GM18858 (cell line): ENCODE measurements at regions not wholly inside any gene's neighbourhood (a gene's known extent, or its start where the extent isn't known, plus 50 kb on each side); places are given as distances from the start of the nearest gene placed in this dataset.

Experiments used
- ATAC-seq: cut with Tn5 transposase; IDR thresholded peaks from one replicate; pipeline ENCODE4 v1.9.1; 2021; ENCODE audit not compliant: unreplicated experiment

GRCh38 chr4:17296921-17297890 lies 214.7 kb downstream of the QDPR start:
- no peak for ATAC-seq

GRCh38 chr4:17293901-17294300 lies 218.0 kb downstream of the QDPR start:
- no peak for ATAC-seq

DNA sequence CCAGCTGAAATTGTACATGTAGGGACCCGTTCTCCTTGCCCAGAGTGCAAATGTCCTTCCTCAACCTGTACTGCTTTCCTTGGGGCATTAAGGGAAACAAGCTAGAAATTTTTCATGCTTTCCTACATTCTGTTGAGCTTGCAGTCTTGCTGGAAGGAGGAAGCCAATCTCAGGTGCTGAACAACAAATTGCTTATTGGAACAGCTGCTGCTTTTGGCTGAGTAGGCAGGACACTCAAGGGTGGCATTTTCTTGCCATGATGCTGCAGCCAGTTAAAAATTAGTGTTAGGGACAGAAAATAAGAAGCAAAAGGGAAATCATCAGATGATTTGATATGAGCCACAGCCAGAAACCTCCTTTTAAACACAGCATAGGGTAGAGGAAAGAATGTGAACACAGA lies 223.7 kb downstream of the QDPR start:
- no peak for ATAC-seq

DNA sequence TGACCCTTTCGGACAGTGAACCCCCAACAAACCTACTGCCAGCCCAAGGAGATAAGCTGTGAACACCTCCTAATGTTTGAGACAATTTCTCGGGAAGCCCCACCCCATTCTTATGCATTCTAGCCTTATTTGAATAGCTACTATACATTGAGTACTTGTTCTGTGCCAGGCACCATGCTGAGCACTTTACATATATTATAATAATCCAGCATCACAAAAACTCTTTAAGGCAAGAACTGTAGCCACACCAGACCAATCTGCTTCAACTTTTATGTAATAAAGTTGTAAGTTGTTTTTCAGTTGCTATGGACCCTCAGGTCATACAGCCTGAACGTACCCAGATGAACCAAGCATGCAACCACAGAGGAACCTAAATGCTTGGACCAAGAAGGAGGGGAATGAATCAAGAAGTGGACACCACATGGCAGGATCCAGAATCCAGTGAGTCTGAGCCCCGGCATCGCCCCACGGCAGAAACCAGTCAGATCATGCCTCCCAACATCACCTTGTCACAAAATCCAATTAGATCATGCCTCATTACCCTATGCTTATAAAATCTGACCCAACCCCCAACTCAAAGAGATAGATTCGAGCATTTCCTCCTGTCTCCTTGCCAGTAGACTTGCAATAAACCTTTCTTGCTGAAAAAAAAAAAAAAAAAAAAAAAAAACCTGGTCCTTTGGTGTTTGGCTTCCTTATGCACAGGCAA lies 225.0 kb downstream of the QDPR start:
- ATAC-seq: no peak

GRCh38 chr4:17285747-17286146 lies 226.1 kb downstream of the QDPR start:
- ATAC-seq: no peak

DNA sequence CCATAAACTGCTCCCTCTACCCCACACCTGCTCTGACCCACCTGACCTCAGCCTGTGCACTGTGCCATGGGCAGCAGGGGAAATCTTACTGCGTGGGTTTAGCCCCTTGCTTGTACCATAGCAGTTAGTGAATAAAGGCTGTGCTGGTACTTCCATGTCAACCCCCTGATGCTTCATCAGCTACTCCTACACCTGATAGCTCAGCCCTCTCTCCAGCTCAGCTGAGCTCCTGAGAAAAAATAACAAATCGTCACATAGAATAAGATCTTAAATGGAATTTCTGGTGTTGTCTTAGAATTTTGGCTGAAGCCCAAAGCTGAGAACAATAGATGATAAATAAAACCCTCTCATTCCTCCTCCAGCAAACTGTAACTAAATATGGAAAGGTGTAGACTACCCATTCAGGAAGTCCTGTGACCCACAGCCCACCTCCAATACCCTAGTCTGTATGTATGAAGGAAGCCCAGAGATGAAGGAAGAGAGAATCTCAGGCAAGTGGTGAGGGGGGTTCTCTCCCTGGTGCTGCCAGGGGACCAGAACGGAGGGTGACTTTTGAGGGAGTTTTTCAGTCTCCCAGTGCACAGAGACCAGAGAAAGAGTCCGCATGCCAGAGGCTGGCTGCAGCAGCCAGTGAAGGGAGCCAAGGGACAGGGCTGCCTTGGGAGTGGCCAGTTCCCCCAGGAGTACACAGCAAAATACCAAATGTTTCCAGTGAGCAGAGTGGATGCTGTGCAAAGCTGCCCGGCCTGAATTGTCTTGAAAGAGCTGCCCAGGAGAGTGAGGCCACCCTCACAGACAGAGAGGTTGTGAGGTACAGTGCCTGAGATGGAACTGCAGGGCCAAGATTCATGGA lies 227.3 kb downstream of the QDPR start:
- no peak for ATAC-seq

- ATAC-seq: no peak
Measured at GRCh38 chr4:17283832-17284231, 228.1 kb downstream of the QDPR start.

DNA sequence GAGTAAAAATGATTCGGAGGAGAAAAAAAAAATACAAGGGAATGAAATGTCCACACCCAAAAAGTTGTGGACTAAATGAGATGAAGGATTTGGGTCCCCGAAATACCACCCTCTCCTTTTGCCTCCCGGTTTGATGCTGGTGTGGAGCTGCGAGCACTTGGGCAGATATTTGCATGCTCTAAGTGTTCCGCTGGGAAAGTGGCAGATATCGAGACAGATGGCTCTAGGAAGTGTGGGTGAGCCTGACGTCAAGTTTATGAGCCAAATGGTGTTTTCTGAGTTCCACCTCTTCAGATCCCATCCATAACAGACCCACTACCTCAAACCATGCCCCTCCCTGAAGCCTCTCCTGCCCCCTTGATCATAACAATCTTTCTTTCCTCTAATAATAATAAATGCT lies 228.6 kb downstream of the QDPR start:
- no peak for ATAC-seq

GRCh38 chr4:17280261-17281018 lies 231.4 kb downstream of the QDPR start:
- ATAC-seq: no peak

GRCh38 chr4:17276776-17277175 lies 235.1 kb downstream of the QDPR start:
- no peak for ATAC-seq

DNA sequence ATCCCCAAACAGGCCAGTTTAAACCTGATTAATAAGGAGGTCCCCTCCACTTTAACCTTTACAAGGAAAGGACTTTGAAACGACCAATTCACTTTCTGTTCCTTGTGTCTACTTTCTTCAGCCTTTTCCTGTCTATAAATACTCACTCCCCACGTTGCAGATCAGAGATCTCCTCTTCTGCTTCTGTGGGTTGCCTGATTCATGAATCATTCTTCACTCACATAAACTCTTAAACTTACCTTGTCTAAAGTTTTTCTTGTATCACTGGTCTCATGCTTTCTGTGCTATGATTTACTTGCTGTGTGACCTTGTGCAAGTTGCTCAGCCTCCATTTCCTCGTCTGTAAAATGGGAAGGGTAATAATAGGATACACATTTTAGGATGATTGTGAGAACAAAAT lies 236.1 kb downstream of the QDPR start:
- ATAC-seq: no peak

GRCh38 chr4:17273047-17273446 lies 238.8 kb downstream of the QDPR start:
- ATAC-seq: no peak

DNA sequence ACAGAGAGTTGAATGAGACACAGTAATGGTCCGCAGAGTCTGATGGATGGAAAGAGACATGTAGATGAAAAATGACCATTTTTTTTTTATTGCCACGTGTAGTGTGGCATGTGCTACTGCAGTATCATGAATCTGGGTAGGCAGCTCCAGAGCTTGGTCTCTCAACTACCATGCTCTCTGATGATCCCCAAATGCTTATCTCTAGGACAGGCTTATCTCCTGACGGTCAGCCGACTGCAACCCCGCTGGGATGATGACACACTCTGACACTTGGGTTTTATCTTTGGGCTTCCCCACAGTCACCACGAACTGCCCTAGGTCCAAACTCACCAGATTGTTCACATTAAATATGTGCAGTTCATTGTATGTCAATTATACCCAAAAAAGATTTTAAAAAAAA lies 239.7 kb downstream of the QDPR start:
- ATAC-seq: no peak

GRCh38 chr4:17265653-17266052 lies 246.2 kb downstream of the QDPR start:
- no peak for ATAC-seq

- no peak for ATAC-seq
Measured at GRCh38 chr4:17265139-17265538, 246.8 kb downstream of the QDPR start.

DNA sequence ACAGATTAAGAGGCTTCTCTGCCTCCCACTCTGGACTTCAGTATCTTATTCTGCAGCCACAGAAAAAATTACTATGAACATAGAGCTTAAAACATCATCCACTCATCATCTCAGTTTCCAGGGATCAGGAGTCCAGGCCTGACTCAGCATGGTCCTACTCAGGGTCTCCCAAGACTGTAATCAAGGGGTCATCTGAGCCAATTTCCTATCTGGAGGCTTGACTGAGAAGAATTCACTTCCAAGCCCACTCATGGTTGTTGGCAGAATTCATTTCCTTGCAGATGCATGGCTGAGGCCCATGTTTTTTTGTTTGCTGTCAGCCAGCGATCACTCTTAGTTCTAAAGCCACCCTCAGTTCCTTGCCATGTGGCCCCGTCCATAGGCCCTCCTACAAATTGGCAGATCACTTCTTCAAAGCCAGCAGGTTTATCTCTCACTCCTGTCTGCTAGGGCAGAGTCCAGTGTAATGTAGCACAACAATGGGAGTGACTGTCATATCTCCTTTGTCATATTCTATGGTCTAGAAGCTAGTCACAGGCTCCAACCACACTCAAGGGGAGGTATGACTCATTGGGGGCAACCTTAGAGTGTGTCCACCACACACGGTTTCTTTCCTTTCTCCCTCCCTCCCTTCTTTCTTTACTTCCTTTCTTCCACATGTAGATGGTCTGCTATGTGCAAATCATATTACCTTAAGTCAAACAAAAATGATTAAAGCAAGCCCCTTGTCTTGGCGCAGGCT lies 251.6 kb downstream of the QDPR start:
- no peak for ATAC-seq

DNA sequence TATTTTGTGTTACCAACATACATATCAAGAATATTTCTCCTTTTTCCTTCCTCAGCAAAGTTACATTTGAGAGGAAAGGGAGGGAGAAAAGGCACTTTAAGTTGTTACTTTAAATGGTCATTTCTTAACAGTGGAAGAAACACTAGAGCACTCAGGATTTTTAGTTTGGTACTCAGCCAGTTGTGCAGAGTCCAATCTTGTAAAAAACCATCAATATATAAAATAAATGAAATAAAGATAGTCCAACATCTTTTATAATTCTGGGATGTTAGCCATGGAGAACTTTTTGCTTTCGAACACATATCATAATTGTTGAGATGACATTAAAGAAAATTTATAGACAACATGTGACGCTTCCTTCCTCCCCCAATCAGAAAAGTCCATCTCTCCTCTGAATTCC lies 253.8 kb downstream of the QDPR start:
- ATAC-seq: no peak

DNA sequence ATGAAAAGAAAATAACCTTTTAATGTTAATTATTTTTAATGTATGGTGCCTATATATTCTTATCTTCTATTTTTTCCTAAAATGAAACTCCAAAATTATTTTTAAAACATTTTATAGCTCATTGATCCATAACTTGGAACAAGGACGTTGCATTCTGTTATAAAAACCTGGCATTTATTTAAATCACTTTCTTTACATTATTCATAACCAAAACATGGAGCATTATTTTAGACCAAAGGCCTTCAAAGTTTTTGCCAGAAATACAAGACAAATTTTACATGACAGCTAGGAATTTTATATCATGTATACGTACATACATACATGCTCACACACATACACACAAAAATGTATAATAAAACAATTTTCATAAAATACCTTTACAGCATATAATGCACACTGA lies 259.8 kb downstream of the QDPR start:
- no peak for ATAC-seq

DNA sequence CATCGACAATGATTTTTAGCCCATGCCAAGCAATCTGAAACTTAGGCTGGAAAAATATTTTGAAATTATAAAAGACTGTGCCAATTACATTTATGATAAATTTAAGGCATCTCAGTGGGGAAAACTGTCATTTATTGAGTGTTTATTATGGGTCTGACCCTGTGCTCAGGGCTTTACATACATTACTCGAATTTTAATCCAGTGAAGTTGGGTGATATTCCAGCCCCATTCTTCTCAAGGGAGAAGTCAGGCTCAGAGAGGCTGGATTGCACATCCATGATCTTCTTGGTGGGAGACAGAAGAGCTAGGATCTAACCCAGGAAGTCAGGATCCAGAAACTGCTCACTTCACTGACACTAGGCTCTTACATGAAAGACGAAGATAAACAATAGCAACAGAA lies 260.8 kb downstream of the QDPR start:
- ATAC-seq: no peak

DNA sequence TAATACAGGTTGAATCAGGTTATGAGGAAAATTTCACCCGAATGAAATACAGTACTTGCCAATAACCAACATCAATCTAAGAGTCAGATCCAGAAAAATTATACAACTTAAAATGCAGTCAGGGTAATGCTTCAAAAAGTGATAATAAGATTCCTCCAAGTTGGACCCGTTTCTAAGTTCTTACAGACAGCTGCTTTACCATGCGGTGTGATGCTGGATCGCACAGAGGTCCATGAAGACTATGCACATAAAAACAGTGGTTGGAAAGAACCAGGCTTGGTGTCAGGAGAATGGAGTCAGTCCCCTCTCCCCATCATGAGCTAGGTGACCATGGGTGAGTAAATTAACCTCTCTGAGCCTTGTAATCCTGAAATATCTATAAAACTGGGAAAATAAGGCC lies 261.3 kb downstream of the QDPR start:
- ATAC-seq: no peak
